Panc1 (cell line): ENCODE measurements at regions not wholly inside any gene's neighbourhood (a gene's known extent, or its start where the extent isn't known, plus 50 kb on each side); places are given as distances from the start of the nearest gene placed in this dataset.

Experiments
- ATAC-seq: fragments of 200-7000 bp; cut with Tn5 transposase; 2 replicates; pipeline ENCODE4 v1.9.1; 2020; ENCODE audit warnings: mild to moderate bottlenecking, moderate library complexity
- BruUV-seq: library from RNA; stranded (reverse); fragments of 400-500 nt; replicated peaks from 2 replicates; lab custom pipeline; 2021; lab: Mats Ljungman, UMichigan
- CTCF ChIA-PET: fragments of 300-600 bp; sonication (Branson Sonifier 250); formaldehyde crosslinking; loops from one replicate; lab custom pipeline; 2022; ENCODE audit warnings: antibody characterized with exemption; lab: Charles Lee
- POLR2A ChIA-PET: fragments of 300-600 bp; sonication (Branson Sonifier 250); formaldehyde crosslinking; loops from one replicate; lab custom pipeline; 2022; ENCODE audit warnings: antibody characterized with exemption; lab: Charles Lee
- DNase-seq: peaks from one replicate; pipeline ENCODE4 v3.0.0-alpha.2; 2010; ENCODE audit warnings: low read depth, low spot score
- H3K27ac ChIP-seq: 2 replicates; pipeline ENCODE4 v1.5.1; 2011; ENCODE audit warnings: mild to moderate bottlenecking, low read length, inconsistent platforms
- H3K27me3 ChIP-seq: fragments of 200-500 bp; sonication (Bioruptor generic); 2 replicates; pipeline ENCODE4 v1.6.0; 2014; ENCODE audit warnings: low read length, inconsistent platforms; ENCODE audit not compliant: control insufficient read depth, insufficient read depth
- H3K36me3 ChIP-seq: fragments of 200-500 bp; sonication (Bioruptor generic); 2 replicates; pipeline ENCODE4 v1.5.1; 2014; ENCODE audit warnings: inconsistent platforms, mild to moderate bottlenecking, low read length, moderate library complexity; ENCODE audit not compliant: control insufficient read depth, insufficient read depth
- H3K4me1 ChIP-seq: 2 replicates; pipeline ENCODE4 v1.5.1; 2011; ENCODE audit warnings: inconsistent platforms, mild to moderate bottlenecking, low read length, moderate library complexity; ENCODE audit not compliant: control insufficient read depth, insufficient read depth
- H3K4me3 ChIP-seq, 2 experiments: 2 replicates each; pipeline ENCODE4 v1.5.1; 2011 to 2012; ENCODE audit warnings: low read depth in 2 of 2, low read length in 2 of 2, mild to moderate bottlenecking in 2 of 2, inconsistent platforms in 1 of 2, moderate library complexity in 1 of 2
- H3K9me3 ChIP-seq: fragments of 200-500 bp; sonication (Bioruptor generic); 2 replicates; pipeline ENCODE4 v1.5.1; 2014; ENCODE audit warnings: low read depth, mild to moderate bottlenecking, inconsistent platforms, low read length, moderate library complexity; ENCODE audit not compliant: control insufficient read depth, insufficient read depth
- CTCF ChIP-seq: fragments of 450-650 bp; IDR thresholded peaks from 2 replicates; pipeline ENCODE4 v1.5.1; 2017; ENCODE audit warnings: mild to moderate bottlenecking
- POLR2AphosphoS5 ChIP-seq: IDR thresholded peaks from 2 replicates; pipeline ENCODE4 v1.6.1; 2012; ENCODE audit warnings: mild to moderate bottlenecking, low read depth, low read length, moderate library complexity
- REST ChIP-seq, 2 experiments: IDR thresholded peaks; 2 replicates each; pipeline ENCODE4 v1.6.1; 2011 to 2012; ENCODE audit warnings: low read depth in 2 of 2, control low read depth in 1 of 2, low read length in 1 of 2, mild to moderate bottlenecking in 1 of 2, moderate library complexity in 1 of 2; ENCODE audit not compliant: insufficient read depth in 1 of 2
- SIN3A ChIP-seq: IDR thresholded peaks from 2 replicates; pipeline ENCODE4 v1.6.1; 2012; ENCODE audit warnings: low read depth, mild to moderate bottlenecking, low read length, moderate library complexity, borderline replicate concordance; ENCODE audit not compliant: insufficient read depth
- TCF7L2 ChIP-seq: IDR thresholded peaks from 2 replicates; pipeline ENCODE4 v1.6.1; 2011; ENCODE audit warnings: mild to moderate bottlenecking, low read depth, low read length, inconsistent platforms
- in situ Hi-C: cut with HindIII; loops from 2 replicates; pipeline ENCODE4 v1.10.0; 2016; ENCODE audit warnings: low sequenced_read_pairs, low pct_unique_long_range_greater_than_20kb
- intact Hi-C: fragments of 100-400 bp; cut with micrococcal nuclease; formaldehyde crosslinking; loops from one replicate; pipeline ENCODE4 v1.10.0; 2022; ENCODE audit not compliant: unreplicated experiment

GRCh38 chr13:47650209-47650608 lies 350.9 kb downstream of the SUCLA2 start:
- POLR2A ChIA-PET = no interaction called here
- Histone ChIP-seq H3K4me3 (no peak overlapping the region), H3K4me1 (no peaks in the 10 kb centered on the region), H3K36me3 (no peaks in the 10 kb centered on the region), H3K9me3 (no peaks in the 10 kb centered on the region), H3K27me3 (no peaks in the 10 kb centered on the region), H3K27ac (no peak overlapping the region)
- no peak for TF ChIP-seq SIN3A
- in situ Hi-C loops (no loop called here), intact Hi-C loops (no loop called here)
- ATAC-seq (no peak), DNase-seq (no peak)
- CTCF ChIA-PET = no interaction called here
- BruUV-seq = no TSS peak

GRCh38 chr13:47647001-47647400 lies 354.1 kb downstream of the SUCLA2 start:
- H3K9me3 ChIP-seq = no peaks in the 10 kb centered on the region
- BruUV-seq = no TSS peak
- no peak overlapping the region for H3K27ac ChIP-seq
- POLR2A ChIA-PET = no interaction called here
- H3K4me1 ChIP-seq = no peaks in the 10 kb centered on the region
- no peak overlapping the region for H3K4me3 ChIP-seq
- H3K36me3 ChIP-seq = no peaks in the 10 kb centered on the region
- DNase-seq (no peak), ATAC-seq (no peak)
- CTCF ChIA-PET = no interaction called here
- no peak for TF ChIP-seq CTCF
- TF ChIP-seq TCF7L2 = no peak
- no peak for TF ChIP-seq SIN3A
- TF ChIP-seq POLR2AphosphoS5 = no peak
- no peak for TF ChIP-seq REST (IDR thresholded peaks at IDR 0.05; ENCODE audit: insufficient read depth in 1 of 2, low read depth in 2 of 2, low read length in 1 of 2)
- no peaks in the 10 kb centered on the region for H3K27me3 ChIP-seq
- in situ Hi-C loops (no loop called here), intact Hi-C loops (no loop called here)

- BruUV-seq = no TSS peak
- CTCF ChIA-PET = no interaction called here
- Histone ChIP-seq H3K36me3 (no peaks in the 10 kb centered on the region), H3K4me1 (no peaks in the 10 kb centered on the region), H3K4me3 (no peak overlapping the region), H3K27ac (no peak overlapping the region), H3K27me3 (no peaks in the 10 kb centered on the region), H3K9me3 (no peaks in the 10 kb centered on the region)
- POLR2A ChIA-PET = no interaction called here
- no peak for DNase-seq
- intact Hi-C loops (no loop called here), in situ Hi-C loops (no loop called here)
- no peak for TF ChIP-seq CTCF
- TF ChIP-seq REST (IDR thresholded peaks at IDR 0.05; ENCODE audit: insufficient read depth in 1 of 2, low read depth in 2 of 2, low read length in 1 of 2) = no peak
- TF ChIP-seq SIN3A = no peak
- no peak for ATAC-seq
Observed at GRCh38 chr13:47646298-47646697, 354.8 kb downstream of the SUCLA2 start.
